Liver (tissue), 3 donors: ENCODE measurements at regions not wholly inside any gene's neighbourhood (a gene's known extent, or its start where the extent isn't known, plus 50 kb on each side); places are given as distances from the start of the nearest gene placed in this dataset.

Source experiments
- EGR1 ChIP-seq, 2 donors: IDR thresholded peaks; 2 replicates each; pipeline ENCODE4 v1.6.1; 2016 to 2018; ENCODE audit warnings: antibody characterized with exemption in 2 of 2, low read depth in 2 of 2
- FOXA1 ChIP-seq: IDR thresholded peaks from 2 replicates; pipeline ENCODE4 v1.6.1; 2016; ENCODE audit warnings: antibody characterized with exemption
- GABPA ChIP-seq, 2 donors: IDR thresholded peaks in 1 of 2; conservative IDR thresholded peaks in 1 of 2; 2 replicates each; pipeline ENCODE4 v1.6.1; 2016; ENCODE audit warnings: antibody characterized with exemption in 2 of 2, mild to moderate bottlenecking in 1 of 2, moderate library complexity in 1 of 2
- HNF4A ChIP-seq, 2 donors: conservative IDR thresholded peaks; 2 replicates each; pipeline ENCODE4 v1.6.1; 2016; ENCODE audit warnings: antibody characterized with exemption in 2 of 2, mild to moderate bottlenecking in 2 of 2
- RAD21 ChIP-seq, 2 donors: IDR thresholded peaks; 2 replicates each; pipeline ENCODE4 v1.6.1; 2016; ENCODE audit warnings: antibody characterized with exemption in 2 of 2, mild to moderate bottlenecking in 2 of 2
- REST ChIP-seq: IDR thresholded peaks from 2 replicates; pipeline ENCODE4 v1.6.1; 2016; ENCODE audit warnings: antibody characterized with exemption, mild to moderate bottlenecking
- RXRA ChIP-seq, 2 donors: IDR thresholded peaks; 2 replicates each; pipeline ENCODE4 v1.6.1; 2017 to 2018; ENCODE audit warnings: antibody characterized with exemption in 2 of 2, mild to moderate bottlenecking in 1 of 2
- TAF1 ChIP-seq: conservative IDR thresholded peaks from 2 replicates; pipeline ENCODE4 v1.6.1; 2016; ENCODE audit warnings: antibody characterized with exemption, mild to moderate bottlenecking
- YY1 ChIP-seq: IDR thresholded peaks from 2 replicates; pipeline ENCODE4 v1.6.1; 2016; ENCODE audit warnings: antibody characterized with exemption, mild to moderate bottlenecking
- TF ChIP-seq, protein P1 (sequence below): fragments of 150-350 bp; IDR thresholded peaks from 2 replicates; pipeline ENCODE4 v1.5.1; 2017; ENCODE audit warnings: improper control_type of control experiment, low read depth, low read length; ENCODE audit not compliant: missing input control
- TF ChIP-seq, protein P2 (sequence below): IDR thresholded peaks from 2 replicates; pipeline ENCODE4 v1.6.1; 2016; ENCODE audit warnings: antibody characterized with exemption
- donor health status: healthy.
- donor health status: healthy.

DNA sequence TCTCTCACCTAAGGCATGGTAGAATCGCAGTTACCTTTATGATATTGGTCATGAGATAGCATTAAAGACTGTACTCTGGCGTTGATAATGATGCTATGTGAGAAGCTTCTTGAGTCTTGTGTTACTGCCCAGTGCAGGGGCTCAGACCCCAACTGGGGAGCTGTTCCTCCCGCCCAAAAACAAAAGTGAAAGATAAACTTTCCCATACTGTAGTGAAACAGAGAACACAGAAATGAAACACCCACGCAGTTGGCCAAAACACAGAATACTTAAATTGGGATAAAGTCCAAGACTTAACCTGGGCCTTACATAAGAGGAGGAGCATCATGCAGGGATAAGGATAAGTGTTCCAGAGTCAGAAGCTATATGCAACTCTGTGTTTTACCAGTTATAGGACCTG, 130.6 kb downstream of the HHIPL2 start:
- TF ChIP-seq YY1, result no peak
- TF ChIP-seq, protein P1, sequence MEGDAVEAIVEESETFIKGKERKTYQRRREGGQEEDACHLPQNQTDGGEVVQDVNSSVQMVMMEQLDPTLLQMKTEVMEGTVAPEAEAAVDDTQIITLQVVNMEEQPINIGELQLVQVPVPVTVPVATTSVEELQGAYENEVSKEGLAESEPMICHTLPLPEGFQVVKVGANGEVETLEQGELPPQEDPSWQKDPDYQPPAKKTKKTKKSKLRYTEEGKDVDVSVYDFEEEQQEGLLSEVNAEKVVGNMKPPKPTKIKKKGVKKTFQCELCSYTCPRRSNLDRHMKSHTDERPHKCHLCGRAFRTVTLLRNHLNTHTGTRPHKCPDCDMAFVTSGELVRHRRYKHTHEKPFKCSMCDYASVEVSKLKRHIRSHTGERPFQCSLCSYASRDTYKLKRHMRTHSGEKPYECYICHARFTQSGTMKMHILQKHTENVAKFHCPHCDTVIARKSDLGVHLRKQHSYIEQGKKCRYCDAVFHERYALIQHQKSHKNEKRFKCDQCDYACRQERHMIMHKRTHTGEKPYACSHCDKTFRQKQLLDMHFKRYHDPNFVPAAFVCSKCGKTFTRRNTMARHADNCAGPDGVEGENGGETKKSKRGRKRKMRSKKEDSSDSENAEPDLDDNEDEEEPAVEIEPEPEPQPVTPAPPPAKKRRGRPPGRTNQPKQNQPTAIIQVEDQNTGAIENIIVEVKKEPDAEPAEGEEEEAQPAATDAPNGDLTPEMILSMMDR, result no peak
- TF ChIP-seq, protein P2, sequence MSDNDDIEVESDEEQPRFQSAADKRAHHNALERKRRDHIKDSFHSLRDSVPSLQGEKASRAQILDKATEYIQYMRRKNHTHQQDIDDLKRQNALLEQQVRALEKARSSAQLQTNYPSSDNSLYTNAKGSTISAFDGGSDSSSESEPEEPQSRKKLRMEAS, result no peak
- no peak for TF ChIP-seq HNF4A (conservative IDR thresholded peaks at IDR 0.05)
- TF ChIP-seq RXRA (IDR thresholded peaks at IDR 0.05), result no peak
- TF ChIP-seq EGR1 (IDR thresholded peaks at IDR 0.05; ENCODE audit: low read depth in 2 of 2), result no peak
- no peak for TF ChIP-seq REST
- no peak for TF ChIP-seq GABPA (IDR thresholded peaks at IDR 0.05 in 1 of 2, conservative IDR thresholded peaks at IDR 0.05 in 1 of 2)
- TF ChIP-seq TAF1, result no peak
- no peak for TF ChIP-seq FOXA1
- no peak for TF ChIP-seq RAD21 (IDR thresholded peaks at IDR 0.05)
